Heart left ventricle (tissue), 16 donors: ENCODE measurements at regions not wholly inside any gene's neighbourhood (a gene's known extent, or its start where the extent isn't known, plus 50 kb on each side); places are given as distances from the start of the nearest gene placed in this dataset.
A peak's percentile ranks its signal among the peaks of the same experiment; 100 is the strongest.

Source experiments
- ATAC-seq, 4 donors: fragments of 200-7000 bp; cut with Tn5 transposase; one replicate each; pipeline ENCODE4 v1.9.1; 2020 to 2022; ENCODE audit warnings: moderate library complexity in 4 of 4, mild to moderate bottlenecking in 3 of 4, moderate number of reproducible peaks in 1 of 4
- DNase-seq, 5 donors: peaks; one replicate each; pipeline ENCODE4 v3.0.0-alpha.2; 2020
- H3K27ac ChIP-seq, 12 donors: fragments of 200-600 bp; sonication (generic) in 4 of 12; one replicate each; pipeline versions ENCODE4 v1.5.0 to v1.8.0; 2016 to 2022; ENCODE audit warnings: mild to moderate bottlenecking in 2 of 12
- H3K27me3 ChIP-seq, 9 donors: fragments of 200-600 bp; sonication (generic) in 2 of 9; one replicate each; pipeline versions ENCODE4 v1.5.1 to v1.8.0; 2016 to 2022; ENCODE audit warnings: mild to moderate bottlenecking in 3 of 9
- H3K36me3 ChIP-seq, 9 donors: fragments of 200-600 bp; sonication (generic) in 2 of 9; one replicate each; pipeline versions ENCODE4 v1.5.0 to v1.8.0; 2018 to 2022; ENCODE audit warnings: mild to moderate bottlenecking in 2 of 9
- H3K4me1 ChIP-seq, 12 donors: fragments of 200-600 bp; sonication (generic) in 4 of 12; one replicate each; pipeline versions ENCODE4 v1.5.0 to v1.8.0; 2016 to 2022; ENCODE audit warnings: mild to moderate bottlenecking in 3 of 12
- H3K4me3 ChIP-seq, 12 donors: fragments of 200-600 bp; sonication (generic) in 4 of 12; one replicate each; pipeline versions ENCODE4 v1.5.0 to v1.8.0; 2017 to 2022; ENCODE audit warnings: mild to moderate bottlenecking in 9 of 12, moderate library complexity in 4 of 12
- H3K9me3 ChIP-seq, 12 donors: fragments of 200-600 bp; sonication (generic) in 4 of 12; one replicate each; pipeline versions ENCODE4 v1.5.0 to v1.8.0; 2016 to 2022; ENCODE audit warnings: mild to moderate bottlenecking in 1 of 12
- CTCF ChIP-seq, 12 donors: fragments of 200-600 bp; sonication (generic) in 4 of 12; IDR thresholded peaks; one replicate each; pipeline versions ENCODE4 v1.5.0 to v1.8.0; 2018 to 2022; ENCODE audit warnings: antibody characterized with exemption in 12 of 12, mild to moderate bottlenecking in 5 of 12
- POLR2A ChIP-seq, 2 donors: fragments of 450-650 bp; IDR thresholded peaks; one replicate each; pipeline ENCODE4 v1.6.1; 2017; ENCODE audit warnings: antibody characterized with exemption in 2 of 2, mild to moderate bottlenecking in 2 of 2, moderate library complexity in 2 of 2
- WGBS, 4 donors: extraction: QIAGEN DNeasy Blood & Tissue Kit in 2 of 4; methylation state at CpG; one replicate each; pipeline versions ENCODE4 v1.1.5 to v1.1.7; 2013 to 2018; 5-methylcytosine and 5-hydroxymethylcytosine counted together
- intact Hi-C, 10 donors: fragments of 100-400 bp; cut with DNase I; formaldehyde crosslinking; loops; one replicate each; pipeline versions ENCODE4 v1.11.1 to v1.14.2; 2022
- donor health status: ischemic (EF 13 %, LVEDD 7.1; RV severe dilation, severe dysfunction).
- donor health status: healthy with polysubstance abuse.
- donor health status: DM: no; HTN: yes; CAD: no.
- donor health status: DM: no; HTN: no; CAD: no.
- donor health status: ischemic (EF 25% LVEDD 6.9; RV normal size, moderate dysfunction).
- donor health status: ischemic (EF 25% LVEDD 5.7; RV mildly dilated, moderate dysfunction).
- donor health status: healthy.
- donor health status: DM: yes; HTN: yes; CAD: no.
- donor health status: ischemic (EF 35%, LVEDD 5.7; RV mildly dilated, moderate dysfunction).
- donor health status: nonischemic (EF 11% LVEDD 7.7; RV severe dilation, severe dysfunction).
- donor health status: DM: yes; HTN: yes; CAD: no.
- donor health status: PGD.
- donor health status: ischemic (EF 29% LVEDD 5.4; RV normal size, mild dysfunction).
- donor health status: nonischemic (EF 23%, LVEDD 6.1; RV moderate dilation, normal function).

GRCh38 chr6:3912361-3913076 lies 63.3 kb downstream of the FAM50B start:
- Histone ChIP-seq H3K4me3 (no peak overlapping the region), H3K27me3 (no peaks in the 10 kb centered on the region), H3K36me3 (no peaks in the 10 kb centered on the region), H3K9me3 (no peaks in the 10 kb centered on the region), H3K4me1 (peaks cover 4 to 55% (median 37%) of the 10 kb centered on the region in 12 donors), H3K27ac (peak overlapping the region; percentile 80 to 94 (median 86))
- peak; percentile 6 to 37 (median 28) for ATAC-seq
- WGBS, 4 donors, result 52 to 61% (median 58%) methylated on average over 3 of the region's 3 CpGs
- no peak for TF ChIP-seq POLR2A (IDR thresholded peaks at IDR 0.05)
- no peak for TF ChIP-seq CTCF (IDR thresholded peaks at IDR 0.05)
- DNase-seq, result no peak
- intact Hi-C loops, result loop anchor here in 1 of 10 donors (5.0 kb wide), 1 partner anchor 85 kb away; no protein-coding TSS in a partner anchor

- no peak for TF ChIP-seq CTCF (IDR thresholded peaks at IDR 0.05)
- TF ChIP-seq POLR2A (IDR thresholded peaks at IDR 0.05), result no peak
- WGBS, 4 donors, result 23 to 35% (median 30%) methylated on average over 6 of the region's 6 CpGs
- H3K36me3 ChIP-seq, result no peaks in the 10 kb centered on the region
- no peaks in the 10 kb centered on the region for H3K27me3 ChIP-seq
- DNase-seq, result peak in 4 of 5 donors; percentile 76 to 88 (median 86)
- peaks cover 4 to 55% (median 37%) of the 10 kb centered on the region in 12 donors for H3K4me1 ChIP-seq
- no peak overlapping the region for H3K4me3 ChIP-seq
- peak; percentile 86 to 95 (median 89) for ATAC-seq
- intact Hi-C loops, result loop anchor here in 1 of 10 donors (5.0 kb wide), 1 partner anchor 86 kb away; no protein-coding TSS in a partner anchor
- H3K27ac ChIP-seq, result peak overlapping the region; percentile 80 to 94 (median 86)
- no peaks in the 10 kb centered on the region for H3K9me3 ChIP-seq
These were observed 64.1 kb downstream of the FAM50B start for GRCh38 chr6:3913077-3913957.

- intact Hi-C loops, result loop anchor here in 1 of 10 donors (5.0 kb wide), 1 partner anchor 87 kb away; no protein-coding TSS in a partner anchor
- Histone ChIP-seq H3K9me3 (no peaks in the 10 kb centered on the region), H3K27me3 (no peaks in the 10 kb centered on the region), H3K4me3 (no peak overlapping the region), H3K27ac (peak overlapping the region; percentile 80 to 94 (median 86)), H3K4me1 (peaks cover 4 to 55% (median 39%) of the 10 kb centered on the region in 12 donors), H3K36me3 (no peaks in the 10 kb centered on the region)
- TF ChIP-seq CTCF (IDR thresholded peaks at IDR 0.05), result no peak
- no peak for TF ChIP-seq POLR2A (IDR thresholded peaks at IDR 0.05)
- DNase-seq (no peak), ATAC-seq (no peak)
- WGBS, 4 donors, result 75 to 92% (median 81%) methylated on average over 4 of the region's 4 CpGs
These were observed 64.8 kb downstream of the FAM50B start for GRCh38 chr6:3913958-3914337.
